Stimulated activated CD4-positive, alpha-beta T cell treated with anti-CD3 and anti-CD28 coated beads, Interleukin-15, amount 100 ng/mL, for 48 hours (primary cell): ENCODE measurements at regions not wholly inside any gene's neighbourhood (a gene's known extent, or its start where the extent isn't known, plus 50 kb on each side); places are given as distances from the start of the nearest gene placed in this dataset.

Experiments
- DNase-seq, 2 donors: peaks; one replicate each; pipeline ENCODE4 v3.0.0-alpha.2; 2020; ENCODE audit warnings: low read depth in 2 of 2

DNA sequence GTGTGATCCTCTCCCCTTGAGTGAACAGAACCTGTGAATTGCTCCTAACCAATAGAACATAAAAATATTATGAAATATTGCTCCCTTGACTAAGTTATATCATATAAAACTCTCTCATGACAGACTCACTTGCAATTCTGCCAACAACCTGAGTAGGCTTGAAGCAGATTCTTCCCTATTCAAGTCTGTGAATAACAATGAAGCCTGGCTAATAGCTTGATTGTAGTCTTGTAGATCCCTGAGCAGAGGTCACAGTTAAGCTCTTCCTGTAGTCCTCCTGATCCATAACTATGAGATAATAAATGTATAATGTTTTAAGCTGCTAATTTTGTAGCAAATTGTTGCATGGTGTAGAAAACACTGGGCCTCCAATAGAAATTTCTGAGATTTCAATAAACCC is 540.1 kb upstream of the TENM4 start:
- no peak for DNase-seq

DNA sequence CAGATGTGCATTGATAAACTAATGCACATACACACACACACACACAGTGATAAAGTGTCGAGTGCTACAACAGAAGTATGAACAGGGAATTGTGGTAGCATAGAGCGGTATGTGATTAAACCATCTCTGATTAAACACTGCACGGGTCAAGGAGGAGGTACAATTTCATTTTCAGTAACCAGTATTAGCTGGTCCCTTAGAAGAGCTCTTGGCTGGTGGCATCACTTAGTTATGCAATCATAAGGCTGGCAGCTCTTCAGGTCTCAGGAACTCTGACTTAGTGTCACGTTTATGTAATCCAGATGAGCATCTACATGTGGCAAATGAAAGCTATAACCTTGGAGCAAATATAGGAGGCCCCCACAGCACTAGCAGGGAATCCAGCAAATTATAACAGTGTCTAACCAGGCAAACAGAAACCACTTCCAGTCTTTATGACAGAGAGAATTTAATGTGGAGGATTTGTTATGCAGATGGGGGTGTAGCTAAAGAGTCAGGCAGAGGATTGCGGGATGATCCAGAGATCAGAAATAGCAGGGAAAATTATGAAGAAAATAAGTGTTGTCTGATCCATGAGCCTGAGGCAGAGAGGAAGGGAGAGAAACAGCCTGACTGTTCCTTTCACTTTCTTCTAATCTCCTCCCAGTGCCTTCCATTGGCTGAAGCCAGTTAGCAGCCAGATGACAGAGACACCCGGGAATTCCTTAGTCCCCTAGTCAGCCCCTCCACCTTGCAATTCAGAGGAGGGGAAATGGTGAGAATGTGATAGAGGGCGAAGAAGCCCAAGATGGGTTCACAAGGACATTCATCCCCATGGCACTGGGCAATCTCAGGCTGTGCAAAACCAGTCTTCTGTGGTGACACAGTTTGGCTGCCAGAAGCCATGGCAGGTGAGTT is 533.1 kb upstream of the TENM4 start:
- DNase-seq, result no peak

DNA sequence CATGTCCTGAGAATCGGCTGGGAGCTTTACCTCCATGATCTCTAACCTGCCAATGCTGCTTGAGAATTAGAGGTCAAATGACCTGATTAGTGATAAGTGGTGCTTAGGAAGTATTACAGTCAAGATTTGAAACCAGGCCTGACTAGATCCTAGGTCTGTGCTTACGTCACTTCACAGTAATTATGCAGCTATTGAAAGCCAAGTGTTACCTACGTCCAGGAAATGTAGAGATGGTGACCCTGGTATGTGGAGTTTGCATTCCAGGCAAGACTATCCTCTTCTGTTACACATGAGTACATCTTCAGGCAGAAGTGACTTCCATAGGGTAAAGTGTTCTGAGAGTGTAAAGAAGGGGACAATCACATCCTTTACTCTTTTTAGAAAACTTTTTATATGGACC is 530.4 kb upstream of the TENM4 start:
- DNase-seq, result no peak

DNA sequence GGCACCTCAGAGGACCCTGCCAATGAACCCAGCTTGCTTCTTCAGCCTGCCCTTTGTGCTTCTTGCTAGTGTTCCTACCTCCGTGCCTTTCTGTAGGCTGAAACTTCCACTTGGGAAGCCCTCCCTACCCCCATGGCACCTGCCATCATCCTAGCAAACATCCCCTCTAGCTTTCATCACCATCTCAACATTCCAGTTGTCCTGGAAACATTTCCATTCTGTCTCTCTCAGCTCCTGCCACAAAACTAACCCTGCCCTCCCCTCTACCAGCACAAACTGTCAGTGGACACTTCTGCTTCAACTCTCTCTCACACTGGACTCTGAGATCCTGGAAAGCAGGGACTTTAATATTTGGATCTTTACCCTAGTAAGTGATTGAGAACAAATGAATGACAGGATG is 525.8 kb upstream of the TENM4 start:
- DNase-seq, result no peak

DNA sequence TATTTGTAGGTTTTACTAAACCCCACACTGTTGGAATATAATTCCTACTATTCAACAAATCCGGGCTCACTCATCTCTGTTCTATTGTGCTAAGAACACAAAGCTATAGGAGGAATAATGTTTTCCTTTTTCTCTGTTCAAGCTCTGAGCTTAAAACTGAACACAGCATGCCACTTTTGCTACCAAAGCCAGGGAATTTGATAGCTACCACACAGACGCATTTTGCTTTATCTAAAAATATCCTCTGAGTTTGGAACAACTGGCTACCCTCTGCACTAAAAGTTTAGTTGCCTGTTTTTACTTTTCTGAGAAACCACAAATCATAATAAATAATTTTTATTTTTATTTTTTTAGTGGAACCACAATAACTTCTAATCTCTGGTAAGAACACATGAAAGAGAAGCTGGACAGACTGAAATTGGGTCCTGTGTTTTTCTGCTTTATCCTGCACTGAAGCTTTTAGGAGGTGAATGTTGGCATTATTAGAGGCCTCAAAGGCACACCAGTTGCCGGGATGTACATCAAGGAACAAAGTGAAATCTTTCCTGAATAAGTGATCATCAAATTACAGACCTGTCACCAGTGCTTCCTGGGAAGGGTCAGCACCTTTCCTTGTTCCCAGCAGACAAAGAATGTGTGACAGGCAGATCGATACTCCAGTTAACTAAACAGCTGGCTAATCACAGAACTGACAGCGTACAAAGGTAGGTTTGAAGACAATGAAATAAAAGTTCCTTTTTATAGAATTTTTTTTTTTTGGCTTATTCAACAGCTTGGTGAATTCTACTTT is 523.2 kb upstream of the TENM4 start:
- DNase-seq, result no peak

DNA sequence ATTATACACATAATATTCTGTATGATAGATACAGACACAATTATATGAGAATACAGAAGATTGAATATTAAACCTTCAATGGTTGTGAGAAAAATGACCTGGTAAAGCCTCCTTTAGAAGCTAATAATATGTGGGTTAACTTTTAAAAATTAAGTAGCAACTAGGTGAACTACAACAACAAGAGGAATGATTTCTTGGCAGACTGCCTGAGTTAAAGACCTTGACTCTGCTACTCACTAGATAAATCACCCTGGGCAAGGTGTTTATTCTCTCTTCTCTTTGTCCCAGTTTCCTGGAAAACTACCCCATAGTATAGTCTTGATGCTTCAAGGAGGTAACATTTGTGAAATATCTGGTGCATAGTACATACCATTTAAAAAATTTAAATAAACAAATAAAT is 519.6 kb upstream of the TENM4 start:
- no peak for DNase-seq

DNA sequence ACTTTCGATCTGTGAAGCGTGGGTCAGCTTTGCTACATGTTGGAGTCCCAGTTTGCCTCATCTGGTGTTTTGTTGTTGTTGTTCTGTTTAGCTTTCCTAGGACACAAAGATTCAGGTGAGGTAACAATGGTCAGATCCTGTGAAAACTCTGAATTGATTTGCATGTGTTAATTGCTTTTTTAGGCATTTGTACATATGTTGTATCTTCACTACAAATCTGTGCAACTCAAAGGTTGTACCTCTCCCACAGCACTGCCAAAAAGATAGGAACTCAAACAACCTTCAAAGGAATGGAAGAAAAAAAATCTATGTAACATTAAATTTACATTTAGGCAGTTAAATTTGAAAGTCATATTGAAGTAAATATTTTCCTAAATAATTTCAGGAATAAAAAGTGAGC is 518.5 kb upstream of the TENM4 start:
- no peak for DNase-seq

DNA sequence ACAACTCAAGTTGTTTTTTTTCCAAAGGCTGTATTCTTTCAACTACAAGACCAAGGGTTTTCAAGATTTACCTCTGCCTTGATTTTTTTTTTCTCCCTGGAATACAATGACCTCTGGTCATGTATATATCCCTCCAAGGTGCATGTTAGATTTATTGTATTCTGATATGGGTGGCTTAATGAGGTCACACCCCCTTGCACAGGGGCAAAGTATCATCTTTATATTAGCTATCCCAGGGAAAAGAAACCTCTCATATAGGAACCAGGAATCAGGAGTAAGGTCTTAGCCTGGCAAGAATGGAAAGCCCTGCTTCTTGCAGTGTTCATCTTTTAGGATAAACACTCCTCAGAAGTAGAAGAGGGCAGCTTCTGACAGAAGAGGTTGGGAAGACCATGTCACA is 516.9 kb upstream of the TENM4 start:
- no peak for DNase-seq

DNA sequence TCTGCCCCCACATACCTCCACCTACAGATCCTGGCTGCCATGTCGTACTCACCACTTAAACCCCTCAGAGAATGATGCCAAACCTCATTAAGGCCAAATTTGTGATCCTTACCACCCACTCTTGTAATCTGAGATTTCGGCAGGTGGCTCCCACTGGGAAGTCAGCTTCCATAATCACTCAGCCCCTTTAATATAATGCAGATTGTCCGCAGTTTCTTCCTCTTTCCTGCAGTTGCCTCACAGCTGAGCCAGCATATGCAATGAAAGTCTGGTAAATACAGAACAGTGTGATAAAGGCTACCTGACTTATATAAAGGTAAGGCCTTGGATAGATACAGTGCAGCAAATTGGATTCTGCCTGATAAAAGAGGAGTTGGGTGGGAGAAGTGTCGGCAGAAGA is 515.2 kb upstream of the TENM4 start:
- no peak for DNase-seq

DNA sequence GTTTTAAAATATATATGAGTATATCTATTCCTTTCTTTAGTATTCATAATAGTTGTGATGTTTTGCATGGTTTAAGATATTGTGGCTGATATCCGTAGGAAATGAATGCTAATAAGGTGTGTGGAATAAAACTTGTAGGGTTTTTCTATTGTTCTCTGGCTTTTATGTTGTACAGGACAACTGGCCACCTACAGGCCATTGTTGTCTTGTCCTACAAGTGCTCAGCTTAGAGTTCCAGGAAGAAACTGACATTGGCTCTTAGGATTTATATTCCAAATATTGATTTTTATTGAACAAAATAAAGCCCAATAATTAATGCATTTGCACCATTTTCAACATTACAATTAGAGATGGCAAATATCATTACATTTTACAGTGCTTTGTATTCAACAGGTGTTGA is 512.8 kb upstream of the TENM4 start:
- DNase-seq, result no peak

DNA sequence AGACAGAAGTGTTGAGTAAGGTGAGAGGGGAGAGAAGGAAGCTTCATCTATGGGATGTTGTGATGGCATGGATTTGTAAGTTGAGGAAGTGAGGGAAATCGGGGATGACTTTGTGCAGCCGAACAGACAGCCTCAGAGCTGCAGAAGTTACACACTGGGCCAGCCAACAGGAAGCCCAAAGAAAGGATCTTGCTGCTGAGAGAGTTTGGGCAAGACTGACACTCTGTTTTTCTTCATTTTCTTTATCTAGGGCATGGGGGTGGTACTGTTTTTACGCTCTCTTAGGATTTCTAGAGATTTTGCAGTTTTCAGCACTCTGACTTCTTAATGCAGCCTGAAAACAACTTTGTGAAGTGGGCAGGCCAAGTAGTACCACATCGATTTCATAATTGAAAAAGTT is 509.9 kb upstream of the TENM4 start:
- no peak for DNase-seq

DNA sequence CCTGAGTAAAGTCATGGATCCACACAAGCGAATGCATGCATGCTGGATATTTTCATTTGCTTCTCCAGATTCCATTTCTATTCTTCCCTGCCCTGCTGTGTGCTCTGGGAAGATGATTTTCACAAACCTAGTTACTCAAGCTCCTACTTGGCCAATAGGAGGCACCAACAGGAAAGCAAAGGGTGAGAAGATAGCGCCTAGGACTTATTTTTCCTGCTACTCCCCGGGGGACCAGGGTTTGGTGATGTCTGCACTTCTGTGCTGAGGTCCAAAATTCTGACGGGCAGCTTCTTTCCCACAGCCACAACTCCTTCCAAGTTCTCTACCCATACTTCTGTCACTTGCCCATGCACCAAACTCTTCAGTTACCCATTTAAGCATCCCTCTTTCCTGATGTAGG is 509.3 kb upstream of the TENM4 start:
- DNase-seq, result no peak

DNA sequence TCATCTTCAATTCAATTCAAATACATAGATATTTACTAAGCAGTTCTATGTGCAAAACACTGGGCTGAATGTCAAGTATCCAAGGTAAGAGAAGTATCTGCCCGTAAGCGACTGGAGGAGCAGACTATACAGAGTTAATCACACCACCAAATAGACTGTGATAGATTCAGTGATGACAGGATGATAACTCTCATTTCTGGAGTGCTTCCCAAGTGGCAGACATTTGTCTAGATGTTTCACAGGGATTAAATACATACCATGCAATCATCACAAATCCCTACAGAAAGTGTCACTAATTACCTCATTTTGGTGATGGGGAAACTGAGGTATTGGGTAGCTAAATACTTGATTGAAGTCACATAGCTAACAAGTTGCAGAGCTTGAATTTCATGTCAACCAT is 508.7 kb upstream of the TENM4 start:
- no peak for DNase-seq

DNA sequence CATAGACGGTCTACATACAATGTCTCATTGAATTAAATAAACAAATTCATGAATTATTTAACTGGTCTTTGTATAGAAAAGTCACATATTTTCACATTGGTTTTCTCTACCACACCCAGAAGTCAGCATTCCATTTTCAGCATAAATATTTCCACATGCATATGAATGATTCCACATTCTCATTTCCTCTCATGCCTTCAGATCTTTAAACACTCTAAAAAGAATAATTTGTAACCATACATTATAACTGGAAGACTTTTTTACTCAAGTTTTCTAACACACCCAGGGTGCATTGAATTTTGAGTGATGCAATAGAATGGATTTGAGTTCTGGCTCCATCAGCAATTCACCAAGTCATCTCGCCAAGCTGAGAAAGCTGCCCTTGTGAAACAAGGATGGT is 501.8 kb upstream of the TENM4 start:
- DNase-seq, result no peak

DNA sequence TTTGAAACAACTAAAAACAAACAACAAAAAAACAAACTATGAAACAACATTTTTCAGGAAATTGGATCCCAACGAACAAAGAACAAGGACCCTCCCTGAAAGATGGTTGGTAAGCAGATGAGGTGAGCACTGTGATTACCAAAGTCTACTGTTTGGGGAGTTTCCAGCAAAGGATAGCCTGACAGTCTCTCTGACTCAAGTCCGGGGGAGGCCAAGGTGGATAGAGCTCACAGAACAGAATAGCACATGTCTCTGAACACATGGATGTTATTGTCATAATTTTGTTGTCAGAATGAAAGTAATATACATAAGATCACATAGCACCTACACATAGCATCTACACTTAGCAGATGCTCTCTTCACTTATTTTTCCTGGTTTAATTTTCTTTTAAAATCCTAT is 501.3 kb upstream of the TENM4 start:
- DNase-seq, result no peak

DNA sequence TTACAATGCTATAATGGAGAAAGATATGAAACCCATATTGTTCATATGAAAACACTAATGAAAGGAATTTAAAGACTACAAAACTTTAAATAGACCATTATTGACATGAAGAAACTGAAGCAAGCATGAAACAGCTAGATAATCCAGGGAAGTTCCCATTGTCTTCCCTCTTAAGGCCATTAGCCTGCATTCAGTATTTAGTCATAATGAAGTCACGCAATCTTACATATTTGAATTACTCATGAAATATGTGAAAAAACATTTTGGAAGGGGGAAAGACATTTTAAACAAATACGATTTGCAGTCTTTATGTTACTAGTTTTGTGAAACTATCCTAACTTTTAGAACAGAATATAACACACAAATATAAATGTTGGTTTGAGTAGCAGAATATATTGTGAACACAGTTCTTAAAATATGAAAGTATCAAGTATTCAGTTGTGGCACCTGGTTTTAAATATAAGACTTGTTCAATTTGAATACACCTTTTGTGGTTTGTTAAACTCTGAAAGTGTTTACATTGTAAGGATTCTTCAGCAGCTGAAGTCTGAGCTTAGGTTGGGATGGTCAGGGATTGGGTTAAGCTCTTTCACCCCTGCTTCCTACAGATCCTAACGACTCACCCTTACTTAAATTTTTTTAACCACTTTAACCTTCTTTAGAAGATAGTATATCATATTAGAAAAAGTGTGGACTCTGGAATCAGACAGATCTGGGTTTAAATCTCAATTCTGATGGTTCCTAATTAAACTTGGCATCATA is 500.3 kb upstream of the TENM4 start:
- no peak for DNase-seq

DNA sequence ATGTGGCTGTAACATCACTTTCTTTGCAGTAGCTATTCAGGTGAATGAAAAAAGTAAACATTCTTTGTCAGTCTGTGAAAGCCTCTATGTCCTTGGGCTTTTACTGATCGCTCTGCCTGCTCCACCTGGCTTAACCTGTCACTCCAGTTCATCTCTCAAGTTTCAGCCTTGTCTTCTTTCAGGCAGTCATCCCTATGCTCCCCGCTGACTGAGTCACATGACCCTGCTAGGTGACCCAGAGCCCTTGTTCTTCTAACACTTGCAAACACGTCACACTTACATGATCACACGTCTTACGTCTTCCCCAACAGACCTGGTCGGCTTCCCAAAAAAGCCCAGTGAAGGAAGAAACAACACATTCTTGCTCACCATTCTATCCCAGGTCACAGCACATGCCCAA is 499.3 kb upstream of the TENM4 start:
- no peak for DNase-seq

DNA sequence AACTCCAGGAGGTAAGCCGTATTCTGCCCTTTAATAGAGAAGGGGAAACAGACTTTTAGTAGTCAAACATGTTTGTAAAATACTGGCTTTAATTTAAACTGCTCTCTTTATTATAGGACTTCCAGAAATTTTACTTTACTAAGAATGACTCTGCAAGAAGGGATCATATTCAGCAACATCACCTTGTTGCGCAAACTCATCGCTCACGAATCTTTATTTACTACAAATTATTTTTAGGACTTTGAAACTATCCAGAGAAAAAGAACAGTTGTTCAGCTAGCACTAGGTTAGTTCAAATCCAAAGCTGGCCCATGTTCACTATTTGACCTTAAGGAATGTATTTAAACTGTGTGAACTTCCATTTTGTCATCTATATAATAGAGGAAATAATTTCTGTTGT is 498.3 kb upstream of the TENM4 start:
- no peak for DNase-seq

DNA sequence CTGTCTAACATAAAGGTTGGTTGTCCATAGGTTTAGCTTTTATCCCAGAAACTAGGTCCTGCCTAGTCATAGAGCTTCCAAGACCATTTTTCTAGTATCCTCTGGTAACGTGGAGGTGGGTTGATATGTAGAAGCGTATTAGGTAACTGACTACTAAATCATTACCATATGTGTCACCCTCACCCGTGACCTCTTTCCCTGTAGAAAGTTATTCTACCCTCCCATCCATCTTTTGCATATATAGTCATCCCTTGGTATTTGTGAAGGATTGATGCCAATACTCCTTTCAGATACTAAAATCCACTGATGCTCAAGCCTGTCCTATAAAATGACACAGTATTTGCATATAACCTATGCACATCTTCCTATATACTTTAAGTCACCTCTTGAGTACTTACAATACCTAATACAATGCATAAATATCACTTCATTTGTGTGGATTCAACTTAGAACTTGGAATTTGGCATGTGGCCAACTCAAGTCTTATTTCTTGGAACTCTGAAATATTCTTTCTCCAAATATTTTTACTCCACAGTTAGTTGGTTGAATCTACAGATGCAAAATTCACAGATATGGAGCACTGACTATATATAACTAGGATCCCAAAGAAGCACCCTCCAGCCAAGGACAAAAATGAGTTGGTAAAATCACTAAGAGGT is 497.0 kb upstream of the TENM4 start:
- no peak for DNase-seq

DNA sequence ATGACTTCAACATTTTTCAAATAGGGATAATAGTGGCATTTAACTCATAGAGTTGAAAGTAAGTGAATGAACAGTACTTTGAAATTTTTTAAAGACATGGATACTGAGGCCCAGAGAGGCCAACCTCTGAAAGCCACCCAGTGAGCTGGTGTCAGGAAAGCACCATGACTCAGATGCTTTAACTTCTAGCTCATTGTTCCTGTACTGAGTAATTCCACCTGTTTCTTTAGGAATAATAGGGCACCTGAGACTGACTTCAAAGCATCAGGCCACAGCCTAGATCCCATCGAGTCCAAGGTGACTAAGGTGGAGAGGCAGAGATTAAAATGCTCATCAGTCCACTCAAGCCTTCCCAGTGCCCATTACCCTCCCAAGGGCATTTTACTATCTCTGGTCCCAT is 491.8 kb upstream of the TENM4 start:
- no peak for DNase-seq

DNA sequence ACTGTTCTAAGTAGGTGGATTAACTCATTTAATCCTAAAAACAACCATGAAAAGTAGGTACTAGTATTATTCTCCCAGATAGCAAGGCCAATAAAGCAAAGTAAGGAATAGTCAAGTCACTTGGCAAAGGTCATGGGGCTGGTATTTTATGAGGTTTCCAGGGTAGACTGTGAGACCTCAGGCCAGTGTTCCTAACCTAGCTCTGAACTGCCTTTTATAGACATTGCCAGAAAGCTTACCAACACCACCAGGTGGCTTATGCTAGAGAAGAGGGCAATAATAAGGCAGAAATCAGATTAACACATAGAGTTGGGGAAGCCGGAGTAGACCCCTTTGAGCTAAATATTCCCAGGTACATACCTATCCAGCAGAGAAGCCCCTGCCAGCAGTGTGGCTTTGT is 490.9 kb upstream of the TENM4 start:
- DNase-seq, result no peak

DNA sequence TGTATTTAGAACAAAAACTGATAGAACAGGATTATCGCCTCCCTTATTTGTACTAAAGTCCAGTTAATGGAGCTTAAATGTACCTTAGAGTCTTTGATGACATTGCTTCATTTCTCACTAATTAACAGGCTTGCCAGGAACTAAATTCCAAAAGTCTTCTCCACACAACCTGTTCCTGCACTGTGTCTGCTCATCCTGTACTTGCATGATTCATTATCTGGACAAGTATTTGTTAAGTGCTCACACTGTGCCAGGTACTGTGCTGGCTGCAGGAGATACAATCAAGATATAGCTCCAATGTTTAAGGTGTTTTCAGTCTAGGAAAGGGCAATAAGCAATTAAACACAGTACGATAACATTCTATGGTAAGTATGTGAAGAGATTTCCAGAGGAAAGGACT is 485.9 kb upstream of the TENM4 start:
- no peak for DNase-seq
